UCSD-AML1 (cell line): ENCODE measurements at regions not wholly inside any gene's neighbourhood (a gene's known extent, or its start where the extent isn't known, plus 50 kb on each side); places are given as distances from the start of the nearest gene placed in this dataset.
"Not testable (repeated sequence)": the region's sequence is repeated elsewhere in the genome, so short reads cannot be mapped to it uniquely, and the experiment has no call there.

Experiments
- DNase-seq: peaks from one replicate; lab custom pipeline; 2025; ENCODE audit not compliant: unreplicated experiment; lab: John Stamatoyannopoulos, UW

DNA sequence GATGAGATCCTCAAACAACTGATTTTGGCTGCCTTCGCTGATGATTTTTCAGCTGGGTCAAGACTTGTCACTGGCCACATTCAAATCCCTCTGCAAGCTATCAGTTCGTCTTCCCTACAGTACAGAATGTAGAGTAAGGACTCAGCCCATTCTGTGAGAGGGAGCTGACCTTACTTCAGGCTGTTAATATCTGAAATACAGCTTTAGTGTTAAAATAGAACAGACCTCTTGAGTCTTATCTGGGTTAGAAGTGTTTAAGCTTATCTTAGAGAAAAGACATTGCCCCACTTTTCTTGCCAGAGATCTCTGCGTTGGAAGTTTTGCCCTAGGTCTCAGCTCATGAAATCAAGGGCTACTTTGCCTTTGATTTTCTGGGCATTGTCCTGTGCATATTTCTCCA lies 383.4 kb upstream of the LARGE1 start:
- DNase-seq: no peak

DNA sequence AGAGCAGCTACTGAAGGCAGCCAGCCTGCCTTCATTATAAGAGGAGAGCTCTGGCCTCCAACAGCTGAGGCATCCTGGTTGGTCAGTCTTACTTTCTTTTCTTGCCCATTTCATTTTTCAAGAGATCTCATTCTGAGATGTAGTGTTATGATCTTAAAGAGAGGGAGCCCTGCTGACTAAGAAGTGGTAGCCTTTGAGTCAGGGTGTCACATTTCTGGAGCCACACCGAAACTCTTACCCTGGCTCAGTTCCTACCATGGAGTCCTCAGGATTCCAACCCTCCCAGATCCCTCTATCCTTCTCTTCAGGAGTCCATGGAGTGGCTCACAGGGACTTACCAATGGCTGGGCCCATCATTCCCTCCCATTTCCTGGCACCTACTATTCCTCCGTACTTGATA lies 386.1 kb upstream of the LARGE1 start:
- DNase-seq: no peak

DNA sequence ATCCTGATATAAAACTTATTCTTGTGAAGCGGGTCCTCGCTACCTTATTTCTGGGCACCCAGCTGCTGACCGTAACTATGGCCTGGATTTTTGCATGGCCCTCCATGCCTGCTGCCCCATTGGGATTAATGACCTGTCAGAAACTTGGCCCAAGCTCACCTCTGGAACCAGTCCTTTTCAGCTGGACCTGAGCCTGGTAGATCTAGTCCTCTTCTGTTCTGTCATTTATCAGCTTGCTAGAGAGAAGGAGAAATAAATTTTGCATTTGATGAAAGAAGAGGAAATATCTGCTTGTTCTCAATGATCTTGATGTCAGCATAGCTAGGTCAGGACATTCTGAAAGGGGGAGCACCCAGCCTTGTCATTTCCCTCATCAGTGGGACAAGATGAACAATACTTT lies 387.8 kb upstream of the LARGE1 start:
- no peak for DNase-seq

DNA sequence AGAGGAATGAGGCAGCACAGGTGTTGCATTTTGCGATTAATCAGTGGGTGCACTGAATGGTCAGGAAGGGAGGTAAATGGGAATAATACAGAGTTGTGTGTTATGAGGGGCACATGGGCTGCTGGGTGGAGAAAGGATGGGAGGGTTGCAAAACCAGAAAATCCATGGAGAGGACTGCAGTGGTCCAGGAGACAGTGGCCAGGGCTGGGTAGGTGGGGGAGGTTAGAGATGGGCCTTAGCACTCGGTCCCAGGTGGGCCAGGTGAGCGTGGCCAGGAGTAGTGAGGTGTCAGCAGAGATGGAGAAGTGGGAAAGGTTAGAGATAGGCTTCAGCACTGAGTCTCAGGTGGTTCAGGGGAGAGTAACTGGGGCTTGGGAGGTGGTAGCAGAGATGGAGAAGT lies 399.1 kb upstream of the LARGE1 start:
- DNase-seq: no peak

DNA sequence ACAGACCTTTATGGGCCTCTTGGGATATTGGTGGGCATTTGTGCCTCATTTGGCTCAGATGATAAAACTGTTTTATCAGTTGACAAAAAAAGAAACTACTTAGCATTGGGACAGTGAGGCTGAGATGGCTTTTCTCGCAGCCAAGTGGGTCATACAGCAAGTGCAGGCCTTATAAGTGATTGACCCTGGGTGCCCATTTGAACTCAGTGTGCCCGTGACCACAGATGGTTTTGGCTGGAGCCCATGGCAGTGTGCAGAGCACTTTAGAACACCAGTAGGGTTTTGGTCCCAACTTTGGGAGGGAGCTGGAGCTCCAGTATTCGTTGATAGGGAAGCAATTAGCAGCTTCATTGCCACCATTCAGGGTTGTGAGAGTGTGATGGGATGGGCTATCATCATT lies 404.5 kb upstream of the LARGE1 start:
- no peak for DNase-seq

DNA sequence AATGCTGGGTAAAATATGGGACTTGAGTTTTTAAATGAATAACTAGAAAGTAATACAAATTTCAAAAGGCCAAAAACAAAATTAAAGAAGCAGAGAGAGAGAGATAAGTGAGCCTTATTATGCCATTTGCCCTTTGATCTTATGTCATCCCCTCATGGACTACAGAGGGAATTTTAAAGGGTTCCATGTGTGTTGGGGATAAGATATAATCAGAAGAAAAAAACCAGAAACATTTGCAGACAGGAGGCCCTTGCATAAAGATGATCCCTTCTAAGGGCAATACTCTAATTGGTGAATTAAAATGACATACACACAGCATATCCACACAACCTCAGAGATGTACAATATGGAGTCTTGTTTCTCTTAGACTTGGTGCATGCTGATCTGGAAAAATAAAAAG lies 406.6 kb upstream of the LARGE1 start:
- DNase-seq: no peak

DNA sequence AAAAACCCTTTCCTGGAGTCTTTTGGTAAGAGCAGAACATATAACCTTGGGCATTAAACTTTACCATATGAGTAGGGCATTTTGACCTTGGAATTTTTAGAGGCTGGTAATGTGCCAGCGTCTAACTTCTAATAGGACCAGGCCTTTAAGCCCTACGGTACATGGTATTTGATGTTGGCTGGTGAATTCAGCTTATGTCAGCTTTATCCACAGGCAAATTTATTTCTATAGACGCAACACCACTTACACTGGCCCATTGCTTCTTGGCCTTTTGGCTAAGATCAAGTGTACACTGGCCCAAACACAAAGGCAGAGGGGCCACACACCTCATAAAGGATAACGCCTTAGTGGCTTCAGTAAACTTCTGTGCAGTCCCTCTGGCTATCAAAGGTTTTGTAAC lies 410.2 kb upstream of the LARGE1 start:
- no peak for DNase-seq

DNA sequence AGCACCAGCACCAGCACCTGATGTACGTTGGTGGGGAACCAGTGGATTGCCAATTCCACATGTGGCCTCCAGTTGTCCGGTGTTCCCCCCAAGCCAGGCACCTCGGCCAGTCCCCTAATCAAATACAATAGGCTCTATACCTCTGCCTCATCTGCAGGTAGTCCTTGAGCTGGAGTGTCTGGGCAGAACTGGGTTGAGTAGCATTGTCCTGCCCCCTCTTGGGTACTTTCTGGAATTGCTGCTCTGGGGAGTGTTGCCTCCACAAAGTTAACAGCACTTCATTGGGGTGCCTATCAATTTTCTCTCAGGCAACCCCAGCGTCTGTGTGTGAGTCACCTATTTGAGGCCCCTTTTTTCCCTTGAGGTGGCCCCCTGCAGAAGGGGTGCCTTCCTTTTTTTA lies 413.0 kb upstream of the LARGE1 start:
- no peak for DNase-seq

DNA sequence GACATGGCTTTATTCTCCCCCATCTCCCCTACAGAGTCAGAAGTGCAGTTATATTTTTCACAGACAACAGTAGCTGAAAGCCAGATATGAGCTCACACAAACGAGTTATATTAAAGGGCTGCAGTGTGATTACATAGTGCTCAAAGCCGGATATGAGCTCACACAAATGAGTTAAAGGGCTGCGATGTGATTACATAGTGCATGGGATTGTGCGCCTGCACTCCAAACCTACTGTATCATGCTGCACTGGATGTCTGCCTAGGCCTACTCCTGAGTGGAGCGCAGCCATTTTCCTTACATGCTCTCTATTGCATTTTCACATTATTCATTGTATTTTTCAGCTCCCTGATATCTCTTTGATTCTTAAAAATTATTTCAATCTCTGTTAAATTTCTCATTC lies 414.6 kb upstream of the LARGE1 start:
- DNase-seq: no peak

DNA sequence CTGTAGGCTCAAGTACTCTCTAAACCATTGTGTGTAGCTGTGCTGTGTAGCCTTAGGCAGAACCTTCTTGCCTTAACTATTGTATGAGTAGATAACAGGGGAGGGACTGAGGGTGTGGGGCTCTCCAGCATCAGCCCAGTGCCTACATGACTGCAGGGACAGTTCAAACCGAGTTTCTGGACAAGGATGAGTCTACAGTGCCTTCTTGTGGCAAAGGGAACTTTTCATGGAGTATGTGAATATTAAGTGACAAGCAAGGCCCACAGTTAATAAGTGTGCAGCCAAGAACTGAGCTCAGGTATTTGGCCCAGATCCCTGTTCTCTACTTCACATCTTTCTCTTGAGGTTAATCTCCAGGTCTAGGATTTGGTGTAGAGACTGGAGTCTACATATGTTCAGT lies 424.4 kb upstream of the LARGE1 start:
- DNase-seq: no peak

DNA sequence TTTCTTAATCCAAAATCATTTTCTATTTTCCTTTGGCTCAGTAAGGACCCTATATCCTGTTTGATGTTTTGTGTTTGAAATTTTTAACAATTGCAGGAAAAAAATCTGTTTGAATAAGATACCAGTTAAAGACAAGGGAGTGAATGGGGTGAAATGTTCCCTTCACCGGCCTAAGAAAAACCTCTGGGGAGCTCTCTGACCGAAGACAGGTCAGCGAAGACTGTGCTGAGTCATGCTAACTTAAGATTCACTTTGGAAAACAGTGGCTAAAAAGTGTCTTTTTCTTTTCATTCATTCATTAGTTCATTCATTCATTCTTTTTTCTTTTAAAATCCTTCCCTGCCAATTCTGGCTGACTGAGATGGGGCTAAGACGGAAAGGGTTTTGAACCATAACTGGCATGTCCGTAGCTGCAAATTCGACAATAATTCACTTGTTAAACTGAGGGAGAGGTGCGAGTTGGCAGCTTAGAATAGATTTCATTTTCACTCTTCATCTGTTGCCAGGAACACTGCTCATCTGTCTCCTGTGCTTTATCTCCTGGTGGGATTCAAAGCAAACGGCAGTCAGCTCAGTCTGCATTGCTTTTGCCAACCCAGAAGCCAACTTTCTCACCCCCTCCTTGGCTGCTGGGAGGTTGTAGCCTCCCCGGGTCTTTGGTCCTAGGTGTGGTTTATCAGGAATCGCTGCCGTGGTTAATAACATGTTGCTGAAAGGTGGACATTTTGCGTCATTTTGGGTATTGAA lies 434.0 kb upstream of the LARGE1 start:
- no peak for DNase-seq

DNA sequence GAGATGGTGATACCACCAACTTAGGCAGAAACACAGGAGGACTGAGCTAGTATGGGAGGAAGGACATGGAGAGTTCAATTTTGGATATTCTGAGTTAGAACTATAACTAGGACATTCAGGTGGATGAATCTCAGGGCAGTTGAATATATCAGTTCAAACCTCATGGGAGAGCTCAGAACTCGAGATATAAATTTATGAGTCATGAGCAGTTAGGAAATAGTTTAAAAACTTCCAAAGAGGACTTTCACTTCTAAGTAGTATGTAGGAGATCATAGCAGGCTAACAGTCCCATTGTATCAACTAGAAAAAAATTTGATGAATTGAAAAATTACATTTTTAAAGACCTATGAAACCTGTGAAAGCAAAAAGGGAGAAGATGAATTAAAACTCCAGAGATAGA lies 436.2 kb upstream of the LARGE1 start:
- no peak for DNase-seq

DNA sequence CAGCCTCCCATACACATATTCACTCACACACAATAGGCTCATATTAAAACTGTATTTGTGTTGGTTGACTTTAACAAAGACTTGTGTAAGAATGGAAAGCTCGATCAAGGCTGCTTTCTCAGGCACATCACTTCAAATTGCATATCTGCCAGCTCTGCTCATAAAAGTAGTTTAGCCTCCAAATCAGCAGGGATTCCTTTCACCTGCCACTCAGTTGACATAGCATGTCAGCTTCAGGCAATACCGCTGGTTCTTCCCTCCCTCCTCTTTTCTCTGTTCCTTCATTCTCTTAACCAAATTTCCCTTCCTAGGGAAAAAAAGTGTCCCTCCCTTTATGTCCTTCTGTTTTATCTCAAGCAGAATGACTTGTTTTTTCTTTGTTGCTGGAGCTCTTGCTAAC lies 450.4 kb upstream of the LARGE1 start:
- no peak for DNase-seq

DNA sequence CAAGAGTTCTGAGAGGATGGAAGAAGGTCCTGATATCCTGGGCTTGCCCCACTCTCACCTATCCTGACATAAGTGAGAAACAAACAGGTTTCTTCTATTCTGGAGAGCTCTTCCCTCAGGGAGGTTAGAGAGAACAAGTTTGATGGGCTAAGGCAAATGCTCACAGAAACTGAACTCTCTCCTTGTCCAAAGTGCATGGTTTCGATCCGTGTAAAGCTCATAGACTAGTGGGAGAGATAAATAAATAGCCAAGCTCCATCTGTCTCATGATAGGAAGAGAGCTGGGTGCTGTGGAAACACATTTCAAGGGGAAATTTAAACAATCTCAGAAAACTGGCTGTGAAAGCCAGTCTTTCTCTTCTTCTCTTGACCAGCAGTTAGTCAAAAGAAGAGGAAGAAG lies 459.5 kb upstream of the LARGE1 start:
- DNase-seq: no peak

DNA sequence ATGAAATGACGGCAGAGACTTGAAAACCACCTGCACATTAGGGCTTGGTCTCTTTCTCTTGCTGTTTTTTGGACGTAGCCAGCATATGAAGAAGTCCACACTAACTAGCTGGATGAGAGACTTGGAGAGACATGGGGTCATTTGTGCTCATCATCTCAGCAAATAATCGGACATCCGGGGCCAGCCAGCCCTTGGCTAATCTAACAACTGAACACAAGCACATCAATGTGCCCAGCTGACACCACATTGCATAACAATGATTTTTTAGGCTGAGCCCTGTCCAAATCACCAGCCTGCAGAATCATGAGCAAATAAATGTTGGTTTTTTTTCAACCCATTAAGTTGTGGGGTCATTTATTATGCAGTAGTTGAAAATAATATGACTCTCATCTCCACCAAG lies 460.3 kb upstream of the LARGE1 start:
- no peak for DNase-seq

DNA sequence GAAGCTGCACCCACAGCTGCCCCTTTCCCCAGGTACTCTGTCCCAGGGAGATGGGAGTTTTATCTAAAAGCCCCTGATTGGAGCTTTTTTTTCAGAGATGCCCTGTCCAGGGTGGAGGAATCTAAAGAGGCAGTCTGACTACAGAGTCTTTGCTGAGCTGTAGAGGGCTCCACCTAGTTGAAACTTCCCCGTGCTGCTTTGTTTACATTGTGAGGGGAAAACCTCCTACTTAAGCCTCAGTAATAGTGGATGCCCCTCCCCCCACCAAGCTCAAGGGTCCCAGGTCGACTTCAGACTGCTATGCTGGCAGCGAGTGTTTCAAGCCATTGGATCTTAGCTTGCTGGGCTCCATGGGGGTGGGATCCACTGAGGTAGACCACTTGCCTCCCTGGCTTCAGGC lies 470.1 kb upstream of the LARGE1 start:
- no peak for DNase-seq

DNA sequence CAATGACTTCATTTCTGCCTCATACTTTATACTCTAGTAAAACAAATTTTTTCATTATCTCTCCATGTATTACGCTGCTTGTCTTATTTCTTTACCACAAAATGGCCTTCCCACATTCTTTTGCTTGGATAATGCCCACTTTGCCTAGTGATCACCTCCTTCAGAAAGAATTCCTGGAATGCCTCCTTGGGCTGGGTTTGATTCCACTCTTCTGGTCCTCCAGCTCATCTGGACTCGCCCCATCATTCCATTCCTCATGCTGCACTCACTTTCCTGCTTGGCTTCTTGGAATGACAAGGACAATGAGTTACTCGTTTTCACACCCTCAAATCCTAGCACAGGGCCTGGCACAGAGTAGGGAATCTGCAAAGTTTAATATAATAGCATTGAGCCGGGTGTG lies 475.1 kb upstream of the LARGE1 start:
- DNase-seq: no peak

DNA sequence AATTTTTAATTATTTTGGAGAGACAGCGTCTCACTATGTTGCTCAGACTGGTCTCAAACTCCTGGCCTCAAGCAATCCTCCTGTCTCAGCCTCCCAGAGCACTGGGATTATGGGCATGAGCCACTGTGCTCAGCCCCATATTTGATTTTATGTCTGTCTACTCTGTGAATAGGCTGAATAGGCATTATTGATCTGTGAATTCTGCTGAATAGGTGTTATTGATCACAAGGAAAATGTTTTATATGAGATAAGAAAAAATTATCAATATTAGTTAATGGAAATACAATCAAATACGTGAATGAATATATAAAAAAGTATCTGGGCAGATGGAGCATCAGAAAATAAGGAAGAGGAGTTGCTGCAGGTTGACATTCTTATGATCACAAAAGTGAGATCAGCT lies 483.4 kb upstream of the LARGE1 start:
- no peak for DNase-seq

DNA sequence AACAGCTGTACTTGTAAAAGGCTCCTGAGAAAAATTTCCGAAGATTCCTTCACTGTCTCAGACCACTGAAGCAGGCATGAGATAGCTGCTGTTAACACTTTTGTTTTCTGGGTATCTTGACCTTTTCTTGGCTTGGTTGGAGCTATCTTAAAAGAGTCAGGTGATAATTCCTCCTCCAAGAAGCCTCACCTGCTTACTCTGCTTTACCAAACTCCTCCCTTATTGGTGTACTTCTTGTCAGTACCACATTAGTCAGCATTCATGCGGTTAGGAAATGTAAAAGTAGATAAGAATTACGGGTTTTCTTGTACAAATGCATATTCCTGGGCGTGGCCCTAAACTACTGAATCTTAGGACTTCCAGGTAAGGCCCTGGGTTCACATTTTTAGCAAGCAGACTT lies 489.8 kb upstream of the LARGE1 start:
- no peak for DNase-seq

DNA sequence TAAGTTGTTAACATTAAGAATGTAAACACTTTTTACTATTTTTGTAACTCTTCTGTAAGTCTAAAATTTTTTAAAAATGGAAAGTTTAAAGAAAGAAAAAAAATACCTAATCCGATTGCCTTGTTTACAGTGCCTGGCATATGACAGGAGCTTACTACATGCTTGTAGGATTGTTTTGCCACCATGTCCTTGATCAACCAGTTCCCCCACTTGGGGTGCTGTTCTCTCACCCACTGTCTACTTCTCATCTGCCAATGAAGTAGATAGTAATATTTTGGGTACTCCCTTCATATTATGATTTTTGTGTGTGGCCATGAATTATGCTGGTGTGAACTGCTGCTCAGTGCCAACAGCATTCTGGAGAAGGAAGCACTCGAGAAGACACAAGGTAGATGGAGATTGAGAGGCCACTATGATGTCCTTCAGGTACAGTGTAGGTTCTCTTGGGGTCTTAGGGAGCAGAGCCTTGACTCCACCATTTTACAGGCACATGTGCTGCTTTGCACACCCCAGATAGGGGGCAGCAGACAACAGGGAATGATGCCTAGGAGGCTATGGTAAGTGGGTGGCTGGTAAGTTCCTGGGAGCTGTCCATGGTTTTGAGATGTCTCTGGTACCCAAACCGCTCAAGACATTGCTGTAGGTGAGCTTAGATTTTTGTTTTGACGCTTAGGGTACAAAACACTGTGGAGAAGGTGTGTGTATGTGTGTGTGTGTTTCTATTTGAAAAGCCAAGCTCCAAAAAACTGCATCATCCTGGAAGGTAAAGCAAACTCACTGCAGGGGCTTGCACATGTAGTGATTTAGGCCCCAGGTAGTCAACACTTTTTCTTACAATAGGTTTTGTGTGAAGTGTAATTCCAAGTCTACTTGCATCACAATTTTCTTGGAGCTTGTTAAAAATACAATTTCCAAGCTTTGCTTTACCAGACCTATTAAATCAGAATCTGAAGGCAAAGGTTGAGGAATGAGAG lies 494.5 kb upstream of the LARGE1 start:
- DNase-seq: peak; percentile 59

DNA sequence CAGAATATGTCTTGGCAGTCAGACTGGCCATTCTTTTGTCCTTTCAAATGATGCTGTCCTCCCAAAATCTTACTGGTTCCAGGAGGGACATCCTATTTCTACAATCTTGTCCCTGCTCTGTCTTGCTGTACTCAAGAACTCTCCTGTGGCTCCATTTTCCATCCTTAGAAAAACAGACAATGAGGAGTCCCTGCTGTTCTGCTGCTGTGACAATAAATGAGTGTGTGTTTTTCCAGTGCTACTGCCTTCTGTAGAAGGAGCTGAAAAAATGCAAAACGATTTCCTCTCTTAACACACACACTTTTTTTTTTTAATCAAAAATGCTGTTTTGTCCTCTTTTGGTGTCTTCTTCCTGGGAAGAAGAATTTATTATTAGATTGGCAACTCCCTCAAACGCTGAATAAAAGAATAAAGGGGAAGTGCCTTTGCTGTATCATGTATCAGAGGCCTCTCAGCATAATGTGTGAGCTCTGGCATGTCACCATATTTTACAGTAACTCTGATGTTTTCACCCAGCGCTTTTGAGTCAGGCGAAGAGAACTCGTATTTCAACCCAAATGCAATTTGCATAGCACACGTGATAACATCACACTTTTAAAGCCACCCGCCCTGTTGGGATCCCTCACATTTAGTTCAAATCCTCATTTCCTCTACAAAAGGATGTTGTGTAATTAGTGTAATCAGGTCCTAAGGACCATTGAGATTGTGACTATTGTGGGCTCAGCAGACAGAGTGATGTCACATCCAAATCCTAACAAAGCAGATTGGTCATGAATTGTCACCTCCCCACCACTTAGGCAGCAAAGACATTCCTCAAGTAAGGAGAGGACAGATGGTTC lies 496.0 kb upstream of the LARGE1 start:
- no peak for DNase-seq

DNA sequence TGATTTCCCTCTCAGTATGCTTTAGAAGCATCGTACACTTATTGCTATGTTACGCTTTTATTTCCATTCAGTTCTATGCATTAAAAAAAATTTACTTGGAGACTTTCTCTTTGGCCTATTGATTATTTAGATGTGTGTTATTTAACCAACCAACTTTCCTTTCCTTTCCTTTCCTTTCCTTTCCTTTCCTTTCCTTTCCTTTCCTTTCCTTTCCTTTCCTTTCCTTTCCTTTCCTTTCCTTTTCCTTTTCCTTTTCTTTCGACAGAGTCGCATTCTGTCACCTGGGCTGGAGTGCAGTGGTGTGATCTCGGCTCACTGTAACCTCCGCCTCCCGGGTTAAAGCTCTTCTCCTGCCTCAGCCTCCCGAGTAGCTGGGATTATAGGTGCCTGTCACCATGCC lies 502.7 kb upstream of the LARGE1 start:
- not testable (repeated sequence) for DNase-seq
